KMS-11 (cell line): ENCODE measurements at regions not wholly inside any gene's neighbourhood (a gene's known extent, or its start where the extent isn't known, plus 50 kb on each side); places are given as distances from the start of the nearest gene placed in this dataset.

Experiments used
- H2AFZ ChIP-seq: fragments of 200-600 bp; sonication (generic); 2 replicates; pipeline ENCODE4 v1.6.1; 2016; ENCODE audit warnings: antibody characterized with exemption, mixed run types, low read depth
- H3K27ac ChIP-seq: fragments of 200-600 bp; sonication (generic); 2 replicates; pipeline ENCODE4 v1.6.1; 2016; ENCODE audit warnings: mild to moderate bottlenecking, mixed run types
- H3K27me3 ChIP-seq: fragments of 200-600 bp; sonication (generic); 2 replicates; pipeline ENCODE4 v1.6.1; 2017; ENCODE audit warnings: mild to moderate bottlenecking, low read depth, mixed run types, moderate library complexity; ENCODE audit not compliant: insufficient read depth
- H3K36me3 ChIP-seq: fragments of 200-600 bp; sonication (generic); 2 replicates; pipeline ENCODE4 v1.6.1; 2017; ENCODE audit warnings: mild to moderate bottlenecking, mixed run types; ENCODE audit not compliant: insufficient read depth
- H3K4me1 ChIP-seq: fragments of 200-600 bp; sonication (generic); 2 replicates; pipeline ENCODE4 v1.6.1; 2016; ENCODE audit warnings: mild to moderate bottlenecking, low read depth, mixed run types; ENCODE audit not compliant: poor library complexity, severe bottlenecking
- H3K4me2 ChIP-seq: fragments of 200-600 bp; sonication (generic); 2 replicates; pipeline ENCODE4 v1.7.0; 2016; ENCODE audit warnings: mild to moderate bottlenecking, mixed run types
- H3K4me3 ChIP-seq: fragments of 200-600 bp; sonication (generic); IDR thresholded peaks from 2 replicates; pipeline ENCODE4 v1.6.1; 2017; ENCODE audit warnings: low read depth, low read length, mixed read lengths; ENCODE audit not compliant: insufficient read depth
- H3K79me2 ChIP-seq: fragments of 200-600 bp; sonication (generic); 2 replicates; pipeline ENCODE4 v1.6.1; 2016; ENCODE audit warnings: low read depth, mixed run types; ENCODE audit not compliant: insufficient read depth
- H3K9ac ChIP-seq: fragments of 200-600 bp; sonication (generic); 2 replicates; pipeline ENCODE4 v1.6.1; 2016; ENCODE audit warnings: mild to moderate bottlenecking, mixed run types
- H4K20me1 ChIP-seq: fragments of 200-600 bp; sonication (generic); 2 replicates; pipeline ENCODE4 v1.6.1; 2016; ENCODE audit warnings: mild to moderate bottlenecking, mixed run types; ENCODE audit not compliant: insufficient read depth
- TF ChIP-seq, protein P1 (sequence below): fragments of 200-600 bp; sonication (generic); conservative IDR thresholded peaks from 2 replicates; pipeline ENCODE4 v1.6.1; 2017; ENCODE audit warnings: low read depth, mild to moderate bottlenecking, antibody characterized with exemption, low read length, moderate library complexity, mixed read lengths

DNA sequence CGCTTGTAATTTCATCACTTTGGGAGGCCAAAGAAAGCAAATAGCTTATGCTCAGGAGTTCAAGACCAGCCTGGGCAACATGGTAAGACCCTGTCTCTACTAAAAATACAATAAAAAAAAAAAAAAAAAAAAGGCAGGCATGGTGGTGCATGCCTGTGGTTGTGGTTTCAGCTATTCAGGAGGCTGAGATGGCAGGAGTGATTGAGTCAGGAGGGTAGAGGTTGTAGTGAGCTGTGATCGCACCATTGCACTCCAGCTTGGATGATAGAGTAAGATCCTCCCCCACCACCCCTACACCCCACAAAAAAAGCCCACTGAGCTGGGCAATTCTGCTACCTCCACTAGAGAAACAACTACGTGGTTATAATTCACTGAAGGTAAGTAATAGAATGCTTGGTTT lies 118.8 kb upstream of the PCDH18 start:
- Histone ChIP-seq H3K27me3 (no peaks in the 10 kb centered on the region), H3K4me1 (peaks cover 36% of the 10 kb centered on the region), H3K9ac (no peak overlapping the region), H3K79me2 (no peaks in the 10 kb centered on the region), H3K4me3 (no peak overlapping the region), H2AFZ (no peak overlapping the region), H4K20me1 (no peaks in the 10 kb centered on the region), H3K4me2 (peak overlapping the region; percentile 23; the same call in 1 of the 2 replicates), H3K36me3 (no peaks in the 10 kb centered on the region), H3K27ac (no peak overlapping the region)
- TF ChIP-seq, protein P1, sequence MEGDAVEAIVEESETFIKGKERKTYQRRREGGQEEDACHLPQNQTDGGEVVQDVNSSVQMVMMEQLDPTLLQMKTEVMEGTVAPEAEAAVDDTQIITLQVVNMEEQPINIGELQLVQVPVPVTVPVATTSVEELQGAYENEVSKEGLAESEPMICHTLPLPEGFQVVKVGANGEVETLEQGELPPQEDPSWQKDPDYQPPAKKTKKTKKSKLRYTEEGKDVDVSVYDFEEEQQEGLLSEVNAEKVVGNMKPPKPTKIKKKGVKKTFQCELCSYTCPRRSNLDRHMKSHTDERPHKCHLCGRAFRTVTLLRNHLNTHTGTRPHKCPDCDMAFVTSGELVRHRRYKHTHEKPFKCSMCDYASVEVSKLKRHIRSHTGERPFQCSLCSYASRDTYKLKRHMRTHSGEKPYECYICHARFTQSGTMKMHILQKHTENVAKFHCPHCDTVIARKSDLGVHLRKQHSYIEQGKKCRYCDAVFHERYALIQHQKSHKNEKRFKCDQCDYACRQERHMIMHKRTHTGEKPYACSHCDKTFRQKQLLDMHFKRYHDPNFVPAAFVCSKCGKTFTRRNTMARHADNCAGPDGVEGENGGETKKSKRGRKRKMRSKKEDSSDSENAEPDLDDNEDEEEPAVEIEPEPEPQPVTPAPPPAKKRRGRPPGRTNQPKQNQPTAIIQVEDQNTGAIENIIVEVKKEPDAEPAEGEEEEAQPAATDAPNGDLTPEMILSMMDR = no peak

- Histone ChIP-seq H3K36me3 (no peaks in the 10 kb centered on the region), H3K9ac (no peak overlapping the region), H4K20me1 (no peaks in the 10 kb centered on the region), H3K4me2 (no peak overlapping the region), H3K27ac (no peak overlapping the region), H2AFZ (no peak overlapping the region), H3K4me1 (peaks cover 36% of the 10 kb centered on the region), H3K27me3 (no peaks in the 10 kb centered on the region), H3K4me3 (no peak overlapping the region), H3K79me2 (no peaks in the 10 kb centered on the region)
- TF ChIP-seq, protein P1 = no peak
These were observed 117.6 kb upstream of the PCDH18 start for GRCh38 chr4:137649711-137650450.

GRCh38 chr4:137648531-137648930 lies 116.2 kb upstream of the PCDH18 start:
- Histone ChIP-seq H3K27ac (no peak overlapping the region), H3K4me1 (peaks cover 35% of the 10 kb centered on the region)

DNA sequence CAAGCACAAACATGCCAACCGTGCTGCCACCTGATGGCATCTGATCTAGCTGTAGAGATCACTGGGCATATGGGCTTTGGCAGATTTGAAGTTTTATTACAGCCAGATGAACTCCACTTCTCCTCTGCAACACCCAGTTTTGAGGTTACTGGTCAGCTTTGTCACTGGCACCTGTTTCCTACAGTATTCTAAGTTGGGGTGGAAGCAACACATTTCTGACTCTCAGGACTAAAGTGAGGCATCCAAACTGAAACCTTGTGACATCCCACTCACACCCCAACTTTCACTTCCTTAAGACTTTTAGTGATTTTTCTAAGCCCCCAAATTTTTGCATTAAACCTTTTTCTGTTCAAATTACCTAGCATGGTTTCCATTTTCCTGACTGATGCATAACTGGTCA lies 115.1 kb upstream of the PCDH18 start:
- Histone ChIP-seq H3K4me3 (no peak overlapping the region), H2AFZ (no peak overlapping the region), H3K4me1 (peaks cover 30% of the 10 kb centered on the region), H3K27me3 (no peaks in the 10 kb centered on the region), H3K9ac (no peak overlapping the region), H3K4me2 (no peak overlapping the region), H3K36me3 (no peaks in the 10 kb centered on the region), H3K79me2 (no peaks in the 10 kb centered on the region), H3K27ac (no peak overlapping the region), H4K20me1 (no peaks in the 10 kb centered on the region)
- TF ChIP-seq, protein P1 = no peak

More at GRCh38 chr4:137648531-137648930, 116.2 kb upstream of the PCDH18 start:
- H3K4me2 ChIP-seq = no peak overlapping the region
- H2AFZ ChIP-seq = no peak overlapping the region
- H3K27me3 ChIP-seq = no peaks in the 10 kb centered on the region
- H4K20me1 ChIP-seq = no peaks in the 10 kb centered on the region
- H3K4me3 ChIP-seq = no peak overlapping the region
- TF ChIP-seq, protein P1 = no peak
- H3K79me2 ChIP-seq = no peaks in the 10 kb centered on the region
- no peaks in the 10 kb centered on the region for H3K36me3 ChIP-seq
- H3K9ac ChIP-seq = no peak overlapping the region
